ENCODE measurements at regions not wholly inside any gene's neighbourhood (a gene's known extent, or its start where the extent isn't known, plus 50 kb on each side); places are given as distances from the start of the nearest gene placed in this dataset.

GRCh38 chr12:58408516-58408915 lies 467.1 kb downstream of the ATP23 start:
- no peak overlapping the region for H3K9ac ChIP-seq (ENCODE audit: low read depth in 1 of 2, low read length in 2 of 2)
- DNase-seq (ENCODE audit: low spot score): no peak
- no peaks in the 10 kb centered on the region for H3K27me3 ChIP-seq (ENCODE audit: control insufficient read depth in 4 of 4, insufficient read depth in 4 of 4, low read length in 3 of 4)
- WGBS: 63% methylated on average over 1 of the region's 1 CpG
- no peaks in the 10 kb centered on the region for H3K4me1 ChIP-seq (ENCODE audit: control insufficient read depth in 4 of 4, insufficient read depth in 4 of 4, low read length in 3 of 4)
- H3K27ac ChIP-seq (ENCODE audit: low read depth in 1 of 2, low read length in 2 of 2): no peak overlapping the region
- no peaks in the 10 kb centered on the region for H3K9me3 ChIP-seq (ENCODE audit: control insufficient read depth in 4 of 4, low read length in 3 of 4)
- no peaks in the 10 kb centered on the region for H3K36me3 ChIP-seq (ENCODE audit: control insufficient read depth in 4 of 4, insufficient read depth in 3 of 4, low read depth in 1 of 4, low read length in 3 of 4)
- no peak overlapping the region for H3K4me3 ChIP-seq (ENCODE audit: low read depth in 1 of 3, low read length in 3 of 3)
- no peak for TF ChIP-seq FOXA2 (IDR thresholded peaks at IDR 0.05)
- no peak for TF ChIP-seq MAX (IDR thresholded peaks at IDR 0.05)
- TF ChIP-seq JUND (IDR thresholded peaks at IDR 0.05): no peak
- TF ChIP-seq HNF4A (conservative IDR thresholded peaks at IDR 0.05): no peak
- TF ChIP-seq ATF3 (IDR thresholded peaks at IDR 0.05): no peak
- no peak for TF ChIP-seq NR2F2 (IDR thresholded peaks at IDR 0.05)

GRCh38 chr12:58412461-58413060 lies 471.2 kb downstream of the ATP23 start:
- WGBS: 46% methylated on average over 2 of the region's 2 CpGs
- Histone ChIP-seq H3K36me3 (ENCODE audit: control insufficient read depth in 4 of 4, insufficient read depth in 3 of 4, low read depth in 1 of 4, low read length in 3 of 4) (no peaks in the 10 kb centered on the region), H3K4me1 (ENCODE audit: control insufficient read depth in 4 of 4, insufficient read depth in 4 of 4, low read length in 3 of 4) (no peaks in the 10 kb centered on the region), H3K27me3 (ENCODE audit: control insufficient read depth in 4 of 4, insufficient read depth in 4 of 4, low read length in 3 of 4) (no peaks in the 10 kb centered on the region), H3K9me3 (ENCODE audit: control insufficient read depth in 4 of 4, low read length in 3 of 4) (no peaks in the 10 kb centered on the region), H3K4me3 (ENCODE audit: low read depth in 1 of 3, low read length in 3 of 3) (no peak overlapping the region), H3K9ac (ENCODE audit: low read depth in 1 of 2, low read length in 2 of 2) (no peak overlapping the region), H3K27ac (ENCODE audit: low read depth in 1 of 2, low read length in 2 of 2) (no peak overlapping the region)
- DNase-seq (ENCODE audit: low spot score): no peak
- no peak for TF ChIP-seq ZBTB33 (IDR thresholded peaks at IDR 0.05)
- TF ChIP-seq CTCF (IDR thresholded peaks at IDR 0.05; ENCODE audit: low read depth, low read length, missing input control): no peak
- no peak for TF ChIP-seq GABPA (IDR thresholded peaks at IDR 0.05 in 1 of 2, conservative IDR thresholded peaks at IDR 0.05 in 1 of 2)
- TF ChIP-seq MAX (IDR thresholded peaks at IDR 0.05): no peak
- no peak for TF ChIP-seq YY1 (IDR thresholded peaks at IDR 0.05)
- TF ChIP-seq, protein P1, sequence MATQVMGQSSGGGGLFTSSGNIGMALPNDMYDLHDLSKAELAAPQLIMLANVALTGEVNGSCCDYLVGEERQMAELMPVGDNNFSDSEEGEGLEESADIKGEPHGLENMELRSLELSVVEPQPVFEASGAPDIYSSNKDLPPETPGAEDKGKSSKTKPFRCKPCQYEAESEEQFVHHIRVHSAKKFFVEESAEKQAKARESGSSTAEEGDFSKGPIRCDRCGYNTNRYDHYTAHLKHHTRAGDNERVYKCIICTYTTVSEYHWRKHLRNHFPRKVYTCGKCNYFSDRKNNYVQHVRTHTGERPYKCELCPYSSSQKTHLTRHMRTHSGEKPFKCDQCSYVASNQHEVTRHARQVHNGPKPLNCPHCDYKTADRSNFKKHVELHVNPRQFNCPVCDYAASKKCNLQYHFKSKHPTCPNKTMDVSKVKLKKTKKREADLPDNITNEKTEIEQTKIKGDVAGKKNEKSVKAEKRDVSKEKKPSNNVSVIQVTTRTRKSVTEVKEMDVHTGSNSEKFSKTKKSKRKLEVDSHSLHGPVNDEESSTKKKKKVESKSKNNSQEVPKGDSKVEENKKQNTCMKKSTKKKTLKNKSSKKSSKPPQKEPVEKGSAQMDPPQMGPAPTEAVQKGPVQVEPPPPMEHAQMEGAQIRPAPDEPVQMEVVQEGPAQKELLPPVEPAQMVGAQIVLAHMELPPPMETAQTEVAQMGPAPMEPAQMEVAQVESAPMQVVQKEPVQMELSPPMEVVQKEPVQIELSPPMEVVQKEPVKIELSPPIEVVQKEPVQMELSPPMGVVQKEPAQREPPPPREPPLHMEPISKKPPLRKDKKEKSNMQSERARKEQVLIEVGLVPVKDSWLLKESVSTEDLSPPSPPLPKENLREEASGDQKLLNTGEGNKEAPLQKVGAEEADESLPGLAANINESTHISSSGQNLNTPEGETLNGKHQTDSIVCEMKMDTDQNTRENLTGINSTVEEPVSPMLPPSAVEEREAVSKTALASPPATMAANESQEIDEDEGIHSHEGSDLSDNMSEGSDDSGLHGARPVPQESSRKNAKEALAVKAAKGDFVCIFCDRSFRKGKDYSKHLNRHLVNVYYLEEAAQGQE (IDR thresholded peaks at IDR 0.05): no peak
- no peak for TF ChIP-seq FOXA1 (IDR thresholded peaks at IDR 0.05)
- no peak for TF ChIP-seq FOXA2 (IDR thresholded peaks at IDR 0.05)
- TF ChIP-seq RXRA (IDR thresholded peaks at IDR 0.05): no peak
- no peak for TF ChIP-seq TAF1 (conservative IDR thresholded peaks at IDR 0.05)
- no peak for TF ChIP-seq ATF3 (IDR thresholded peaks at IDR 0.05)
- no peak for TF ChIP-seq SP1 (IDR thresholded peaks at IDR 0.05)
- no peak for TF ChIP-seq EGR1 (IDR thresholded peaks at IDR 0.05; ENCODE audit: low read depth in 2 of 2)
- no peak for TF ChIP-seq HNF4G (IDR thresholded peaks at IDR 0.05)

Data from liver (tissue), 8 donors.